ENCODE measurements at regions not wholly inside any gene's neighbourhood (a gene's known extent, or its start where the extent isn't known, plus 50 kb on each side); places are given as distances from the start of the nearest gene placed in this dataset.
"Not testable (repeated sequence)": the region's sequence is repeated elsewhere in the genome, so short reads cannot be mapped to it uniquely, and the experiment has no call there.

GRCh38 chr10:131531265-131532190, 220.0 kb upstream of the TCERG1L start:
- DNase-seq (ENCODE audit: low read depth in 2 of 2): no peak

GRCh38 chr10:131532291-131532690, 220.8 kb upstream of the TCERG1L start:
- DNase-seq (ENCODE audit: low read depth in 2 of 2): no peak

- no peak for DNase-seq (ENCODE audit: low read depth in 2 of 2)
Measured at GRCh38 chr10:131532745-131533341, 221.3 kb upstream of the TCERG1L start.

DNA sequence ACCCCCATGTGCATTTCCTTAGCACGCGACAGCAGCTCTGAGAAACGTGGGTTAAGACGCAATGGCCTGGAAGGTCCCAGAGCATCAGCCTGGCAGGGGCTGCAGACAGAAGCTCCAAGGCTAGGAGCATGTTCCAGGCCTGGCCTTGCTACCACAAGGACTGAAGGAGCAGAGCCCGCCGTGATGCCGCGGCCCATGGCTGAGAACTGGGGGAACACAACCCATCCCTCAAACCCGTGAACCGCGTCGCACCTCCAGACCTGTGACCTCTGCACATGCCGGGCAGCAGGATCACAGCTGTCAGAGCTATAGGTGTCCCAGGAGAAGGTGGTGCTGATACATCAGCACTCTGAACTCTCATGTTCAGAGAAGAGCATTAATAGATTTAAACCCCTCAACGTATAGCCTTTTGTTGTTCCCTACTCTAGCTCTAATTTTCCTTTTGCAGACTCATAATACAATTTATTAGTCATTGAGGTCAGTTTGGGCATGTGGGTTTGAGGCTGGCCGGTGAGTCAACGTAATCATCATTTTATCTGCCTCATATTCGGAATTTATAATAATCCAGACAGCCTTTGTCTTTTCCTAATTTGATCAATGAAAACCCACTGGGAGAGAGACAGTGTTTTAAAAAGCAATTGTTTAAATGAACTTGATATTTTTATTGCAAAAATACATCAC, 222.5 kb upstream of the TCERG1L start:
- DNase-seq (ENCODE audit: low read depth in 2 of 2): no peak

- no peak for DNase-seq (ENCODE audit: low read depth in 2 of 2)
Measured at GRCh38 chr10:131534836-131535235, 223.3 kb upstream of the TCERG1L start.

DNA sequence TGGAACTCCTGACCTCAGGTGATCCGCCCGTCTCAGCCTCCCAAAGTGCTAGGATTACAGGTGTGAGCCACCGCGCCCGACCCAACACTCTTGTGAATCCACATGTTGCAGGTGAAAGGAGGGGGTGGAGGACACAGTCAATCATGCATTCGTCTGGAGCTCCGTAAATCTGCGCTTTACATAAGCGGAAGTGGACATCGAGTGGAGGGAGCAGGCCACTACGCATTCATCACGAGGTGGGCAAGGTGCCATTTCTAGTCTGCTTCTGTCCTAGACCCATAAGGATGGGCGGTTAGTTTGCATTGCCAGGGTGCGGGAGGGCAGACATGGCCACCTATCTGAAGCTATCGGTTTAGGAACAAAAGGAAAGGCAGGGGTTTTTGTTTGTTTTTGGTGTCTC, 225.2 kb upstream of the TCERG1L start:
- no peak for DNase-seq (ENCODE audit: low read depth in 2 of 2)

DNA sequence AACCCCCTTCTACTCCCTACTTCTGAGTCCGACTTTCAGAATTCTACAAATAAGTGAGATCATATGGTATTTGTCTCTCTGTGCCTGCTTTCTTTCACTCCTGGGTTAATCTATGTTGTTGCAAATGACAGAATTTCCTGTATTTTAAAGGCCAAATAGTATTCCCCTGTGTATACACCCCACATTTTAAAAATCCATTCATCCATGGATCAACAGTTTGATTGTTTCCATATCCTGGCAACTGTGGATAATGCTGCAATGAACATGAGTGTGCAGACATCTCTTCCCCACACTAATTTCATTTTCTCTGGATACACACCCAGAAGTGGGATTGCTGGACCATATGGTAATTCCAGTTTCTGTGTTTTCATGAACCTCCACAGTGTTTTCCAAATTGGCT, 225.8 kb upstream of the TCERG1L start:
- DNase-seq (ENCODE audit: low read depth in 2 of 2): no peak

GRCh38 chr10:131544495-131544894, 233.0 kb upstream of the TCERG1L start:
- DNase-seq (ENCODE audit: low read depth in 2 of 2): no peak

DNA sequence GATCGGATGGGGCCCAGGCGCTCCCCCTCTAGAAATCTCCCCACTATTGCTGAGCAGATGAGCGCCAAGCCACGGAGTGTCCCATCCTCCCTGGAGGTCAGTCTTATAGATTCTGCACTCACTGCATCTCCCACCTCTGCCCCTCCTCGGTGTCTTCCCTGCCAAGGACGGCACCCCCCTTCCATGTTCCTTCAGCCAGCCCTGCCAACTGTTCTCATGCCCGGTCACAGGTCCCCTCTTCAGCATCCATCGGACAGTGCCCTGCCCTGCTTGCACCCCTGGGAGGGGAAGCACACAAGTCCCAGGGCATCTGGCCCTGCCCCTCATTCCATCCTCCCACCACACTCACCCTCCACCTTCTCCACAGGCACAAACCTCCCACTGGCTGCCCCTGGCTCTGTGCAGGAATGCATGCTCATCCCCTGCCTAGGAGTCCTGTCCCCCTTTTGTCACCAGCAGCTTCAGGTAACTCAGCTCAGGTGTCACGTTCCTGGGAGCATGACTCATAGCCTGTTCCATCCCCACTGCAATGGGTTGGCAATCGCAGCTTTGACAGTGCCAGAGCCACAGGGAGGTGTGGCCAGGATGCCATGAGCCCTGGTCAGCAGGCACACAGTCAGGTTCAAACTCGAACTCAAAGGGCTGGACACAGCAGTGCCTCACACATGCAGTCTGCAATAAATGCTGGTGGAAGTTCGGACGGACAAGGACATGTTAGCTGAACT, 234.7 kb upstream of the TCERG1L start:
- no peak for DNase-seq (ENCODE audit: low read depth in 2 of 2)

DNA sequence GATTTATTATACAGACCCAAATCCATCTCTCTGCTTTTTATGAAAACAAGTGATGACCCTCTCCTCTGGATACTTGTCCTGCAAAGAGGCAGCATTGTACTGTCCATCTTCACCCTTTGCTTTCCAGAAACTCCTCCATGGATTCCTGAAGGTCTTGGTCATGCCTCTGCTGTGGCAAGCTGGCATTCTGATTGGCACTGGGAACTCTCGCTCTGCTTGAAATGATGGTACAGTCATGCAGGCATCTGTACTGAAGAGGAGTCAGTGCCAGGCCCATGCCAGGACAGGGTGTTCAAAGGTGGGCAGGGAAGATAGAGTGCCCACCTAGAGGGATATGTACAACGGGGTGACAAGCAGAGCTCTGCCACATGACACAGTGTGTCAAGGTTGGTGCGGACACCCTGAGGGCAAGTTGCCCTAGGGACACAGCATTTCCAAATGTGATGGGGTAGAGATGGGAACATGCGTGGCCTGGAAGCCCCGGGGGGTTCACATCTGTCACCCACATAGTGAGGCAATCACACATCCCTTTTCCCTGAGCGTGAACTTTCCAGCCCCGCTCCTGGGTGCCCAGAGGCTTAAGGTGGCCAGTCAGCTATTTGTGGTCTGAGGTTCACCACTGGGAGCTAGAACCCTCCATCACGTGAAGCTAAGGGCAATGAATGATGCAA, 235.7 kb upstream of the TCERG1L start:
- DNase-seq (ENCODE audit: low read depth in 2 of 2): no peak

DNA sequence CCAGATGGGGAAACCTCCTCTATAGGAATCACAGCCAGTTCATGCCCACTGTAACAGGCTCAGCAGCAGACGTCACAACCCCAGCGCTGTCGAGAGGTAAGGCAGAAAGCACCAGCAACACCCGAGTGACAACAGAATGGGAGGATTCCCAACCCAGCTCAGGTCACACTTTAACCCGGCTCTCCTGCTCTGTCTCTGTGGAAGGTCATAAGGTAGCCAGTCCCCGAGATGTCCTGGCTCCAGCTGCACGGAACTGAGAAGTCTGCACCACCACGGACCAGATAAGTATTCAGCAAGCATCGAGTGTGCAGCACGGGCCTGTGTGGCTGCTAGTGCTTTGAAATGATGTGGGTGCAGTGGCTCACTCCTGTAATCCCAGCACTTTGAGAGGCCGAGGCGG, 236.7 kb upstream of the TCERG1L start:
- DNase-seq (ENCODE audit: low read depth in 2 of 2): no peak

GRCh38 chr10:131549116-131549515, 237.6 kb upstream of the TCERG1L start:
- DNase-seq (ENCODE audit: low read depth in 2 of 2): no peak

- no peak for DNase-seq (ENCODE audit: low read depth in 2 of 2)
Measured at GRCh38 chr10:131553121-131553520, 241.6 kb upstream of the TCERG1L start.

GRCh38 chr10:131553581-131553980, 242.1 kb upstream of the TCERG1L start:
- no peak for DNase-seq (ENCODE audit: low read depth in 2 of 2)

- DNase-seq (ENCODE audit: low read depth in 2 of 2): no peak
Measured at GRCh38 chr10:131554821-131555220, 243.3 kb upstream of the TCERG1L start.

GRCh38 chr10:131555406-131555805, 243.9 kb upstream of the TCERG1L start:
- DNase-seq (ENCODE audit: low read depth in 2 of 2): no peak

GRCh38 chr10:131556061-131556896, 244.8 kb upstream of the TCERG1L start:
- DNase-seq (ENCODE audit: low read depth in 2 of 2): no peak

DNA sequence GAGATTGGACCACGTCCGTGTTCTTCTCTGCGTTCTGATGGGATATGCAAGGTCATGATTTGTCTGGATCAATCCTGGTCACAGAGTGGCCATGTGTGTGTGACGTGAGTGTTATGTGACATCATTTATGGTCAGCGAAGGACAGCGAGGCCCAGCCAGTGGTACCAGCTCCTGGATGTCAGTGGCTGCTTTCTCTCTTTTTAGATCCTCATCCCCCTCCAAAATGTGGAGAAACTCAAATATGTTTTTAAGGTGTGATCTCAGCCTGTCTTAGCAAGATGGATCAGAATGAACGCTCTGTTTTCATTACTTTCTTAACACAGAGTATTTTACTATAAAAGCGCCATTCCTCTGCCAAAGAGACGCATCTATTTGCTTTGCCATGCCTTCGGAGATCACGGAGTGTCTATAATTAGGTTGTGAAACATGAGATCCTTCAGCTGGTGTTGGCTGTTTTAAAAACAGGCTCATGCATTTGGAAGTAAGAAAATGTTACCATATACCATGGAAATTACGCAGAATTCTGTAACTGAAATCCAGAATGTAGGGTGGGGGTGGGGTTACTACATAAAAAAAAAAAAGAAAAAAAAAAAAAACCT, 245.5 kb upstream of the TCERG1L start:
- no peak for DNase-seq (ENCODE audit: low read depth in 2 of 2)

- DNase-seq (ENCODE audit: low read depth in 2 of 2): not testable (repeated sequence)
Measured at GRCh38 chr10:131557956-131558355, 246.4 kb upstream of the TCERG1L start.

- DNase-seq (ENCODE audit: low read depth in 2 of 2): no peak
Measured at GRCh38 chr10:131559450-131559911, 248.0 kb upstream of the TCERG1L start.
